ENCODE measurements at regions not wholly inside any gene's neighbourhood (a gene's known extent, or its start where the extent isn't known, plus 50 kb on each side); places are given as distances from the start of the nearest gene placed in this dataset.

DNA sequence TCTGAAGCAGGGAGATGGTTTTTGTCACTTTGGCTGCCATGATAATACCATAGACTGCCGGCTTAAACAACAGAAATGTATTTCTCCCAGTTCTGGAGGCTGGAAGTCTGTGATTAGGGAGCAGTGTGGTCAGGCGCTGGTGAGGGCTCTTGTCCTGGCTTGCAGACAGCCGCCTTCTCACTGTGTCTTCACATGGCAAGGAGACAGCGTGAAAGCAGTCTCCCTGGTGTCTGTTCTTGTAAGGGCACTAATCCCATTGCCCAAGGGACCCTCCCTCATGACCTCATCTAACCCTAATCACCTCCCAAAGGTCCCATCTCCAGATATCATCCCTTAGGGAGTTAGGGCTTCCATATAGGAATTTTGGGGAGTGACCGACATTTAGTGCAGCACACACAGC is 167.0 kb downstream of the ENGASE start:
- CTCF ChIA-PET: interaction anchor here (0.9 kb wide), 1 partner anchor 151 kb away, joined by 3 read pairs; no protein-coding TSS in a partner anchor
- H3K4me3 Mint-ChIP-seq: no peak overlapping the region
- H3K9me3 Mint-ChIP-seq: no peaks in the 10 kb centered on the region
- POLR2A ChIA-PET: no interaction called here
- intact Hi-C loops (cut with micrococcal nuclease): no loop called here
- ATAC-seq: no peak
- no peaks in the 10 kb centered on the region for H3K36me3 Mint-ChIP-seq (ENCODE audit: low read depth)
- DNase-seq: no peak
- TF ChIP-seq, protein P1, sequence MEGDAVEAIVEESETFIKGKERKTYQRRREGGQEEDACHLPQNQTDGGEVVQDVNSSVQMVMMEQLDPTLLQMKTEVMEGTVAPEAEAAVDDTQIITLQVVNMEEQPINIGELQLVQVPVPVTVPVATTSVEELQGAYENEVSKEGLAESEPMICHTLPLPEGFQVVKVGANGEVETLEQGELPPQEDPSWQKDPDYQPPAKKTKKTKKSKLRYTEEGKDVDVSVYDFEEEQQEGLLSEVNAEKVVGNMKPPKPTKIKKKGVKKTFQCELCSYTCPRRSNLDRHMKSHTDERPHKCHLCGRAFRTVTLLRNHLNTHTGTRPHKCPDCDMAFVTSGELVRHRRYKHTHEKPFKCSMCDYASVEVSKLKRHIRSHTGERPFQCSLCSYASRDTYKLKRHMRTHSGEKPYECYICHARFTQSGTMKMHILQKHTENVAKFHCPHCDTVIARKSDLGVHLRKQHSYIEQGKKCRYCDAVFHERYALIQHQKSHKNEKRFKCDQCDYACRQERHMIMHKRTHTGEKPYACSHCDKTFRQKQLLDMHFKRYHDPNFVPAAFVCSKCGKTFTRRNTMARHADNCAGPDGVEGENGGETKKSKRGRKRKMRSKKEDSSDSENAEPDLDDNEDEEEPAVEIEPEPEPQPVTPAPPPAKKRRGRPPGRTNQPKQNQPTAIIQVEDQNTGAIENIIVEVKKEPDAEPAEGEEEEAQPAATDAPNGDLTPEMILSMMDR (IDR thresholded peaks at IDR 0.05): no peak
- no peak overlapping the region for H3K27ac Mint-ChIP-seq
- no peaks in the 10 kb centered on the region for H3K27me3 Mint-ChIP-seq
- H3K4me1 Mint-ChIP-seq (ENCODE audit: low read depth): no peaks in the 10 kb centered on the region

DNA sequence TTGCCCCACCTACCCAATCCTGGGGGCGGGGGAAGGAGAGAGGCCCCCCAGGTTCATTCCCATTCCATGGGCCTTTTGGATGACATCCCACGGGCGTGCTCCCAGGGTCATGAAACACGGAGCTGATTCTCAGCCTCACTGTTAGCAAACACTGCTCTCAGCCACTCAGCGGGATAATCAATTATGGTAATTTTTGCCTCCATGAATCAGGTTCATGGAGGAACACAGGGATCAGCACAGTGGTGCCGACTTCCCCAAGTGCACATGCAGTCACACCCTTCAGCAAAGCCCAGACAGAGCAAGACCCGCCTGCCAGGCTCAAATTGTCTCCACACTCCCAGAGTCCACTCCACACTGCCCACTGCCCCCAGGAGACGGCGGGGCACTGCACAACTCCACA is 164.6 kb downstream of the ENGASE start:
- ATAC-seq: no peak
- CTCF ChIA-PET: no interaction called here
- Mint-ChIP-seq H3K36me3 (ENCODE audit: low read depth) (no peaks in the 10 kb centered on the region), H3K4me3 (no peak overlapping the region), H3K4me1 (ENCODE audit: low read depth) (no peaks in the 10 kb centered on the region), H3K9me3 (no peaks in the 10 kb centered on the region), H3K27ac (no peak overlapping the region), H3K27me3 (no peaks in the 10 kb centered on the region)
- TF ChIP-seq, protein P1 (IDR thresholded peaks at IDR 0.05): no peak
- POLR2A ChIA-PET: no interaction called here
- intact Hi-C loops (cut with micrococcal nuclease): no loop called here
- no peak for DNase-seq

DNA sequence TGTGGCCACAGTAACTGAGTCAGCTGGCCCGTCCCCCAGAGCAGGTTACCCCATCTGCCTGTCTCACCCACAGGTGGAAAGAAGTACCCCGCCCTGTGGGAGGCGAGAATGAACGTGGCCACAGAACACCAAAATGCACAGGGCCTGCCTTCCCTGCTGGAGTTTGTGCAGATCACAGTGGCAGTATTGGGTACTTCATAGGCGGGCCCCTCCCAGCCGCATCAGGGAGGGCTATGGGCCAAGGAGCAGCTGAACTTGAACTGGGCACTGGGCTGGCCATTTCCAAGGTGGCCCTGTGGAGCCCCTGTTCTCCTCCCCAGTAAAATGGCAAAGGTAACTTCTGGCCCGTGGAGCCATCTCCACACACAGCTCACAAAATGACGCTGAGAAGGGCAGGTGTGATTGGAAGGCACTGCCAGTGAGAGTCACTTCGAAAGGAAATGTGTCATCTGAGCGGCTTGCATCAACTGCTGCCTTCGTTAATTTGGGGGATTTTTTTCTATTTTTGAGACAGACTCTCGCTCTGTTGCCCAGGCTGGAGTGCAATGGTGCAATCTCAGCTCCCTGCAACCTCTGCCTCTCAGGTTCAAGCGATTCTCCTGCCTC is 162.9 kb downstream of the ENGASE start:
- no peak for ATAC-seq
- ChIA-PET CTCF (interaction anchor here (0.6 kb wide), 1 partner anchor 155 kb away, joined by 3 read pairs; no protein-coding TSS in a partner anchor), POLR2A (no interaction called here)

DNA sequence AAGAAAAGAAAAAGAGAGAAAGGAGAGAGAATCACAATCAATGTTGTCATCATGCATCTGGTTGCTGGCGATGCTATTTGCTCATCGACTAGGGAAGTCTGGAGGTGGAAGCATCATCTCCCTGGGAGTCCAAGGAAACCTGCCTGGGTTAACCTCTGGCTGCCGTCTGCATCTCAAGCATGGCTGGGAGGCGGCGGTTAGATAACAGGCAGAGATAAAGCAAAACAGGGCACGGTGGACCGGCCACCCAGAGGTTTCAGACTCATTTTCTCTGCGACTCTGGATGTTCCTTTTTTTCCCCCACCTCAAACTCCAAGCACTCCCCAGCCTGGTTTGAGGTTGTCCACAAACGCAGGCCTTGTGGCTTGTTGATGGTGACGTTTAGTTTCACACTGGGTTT is 161.2 kb downstream of the ENGASE start:
- Mint-ChIP-seq H3K4me3 (no peak overlapping the region), H3K4me1 (ENCODE audit: low read depth) (no peaks in the 10 kb centered on the region), H3K36me3 (ENCODE audit: low read depth) (no peaks in the 10 kb centered on the region), H3K27ac (no peak overlapping the region), H3K27me3 (peaks cover 2% of the 10 kb centered on the region), H3K9me3 (no peaks in the 10 kb centered on the region)
- ATAC-seq (no peak), DNase-seq (no peak)
- TF ChIP-seq, protein P1 (IDR thresholded peaks at IDR 0.05): no peak
- intact Hi-C loops (cut with micrococcal nuclease): no loop called here
- CTCF ChIA-PET: no interaction called here
- POLR2A ChIA-PET: no interaction called here

More for the DNA sequence above, 162.9 kb downstream of the ENGASE start:
- H3K4me3 Mint-ChIP-seq: no peak overlapping the region
- intact Hi-C loops (cut with micrococcal nuclease): no loop called here
- peaks cover 2% of the 10 kb centered on the region for H3K27me3 Mint-ChIP-seq
- DNase-seq: no peak
- H3K9me3 Mint-ChIP-seq: no peaks in the 10 kb centered on the region
- no peak overlapping the region for H3K27ac Mint-ChIP-seq
- TF ChIP-seq, protein P1 (IDR thresholded peaks at IDR 0.05): no peak
- H3K36me3 Mint-ChIP-seq (ENCODE audit: low read depth): no peaks in the 10 kb centered on the region
- H3K4me1 Mint-ChIP-seq (ENCODE audit: low read depth): no peaks in the 10 kb centered on the region

DNA sequence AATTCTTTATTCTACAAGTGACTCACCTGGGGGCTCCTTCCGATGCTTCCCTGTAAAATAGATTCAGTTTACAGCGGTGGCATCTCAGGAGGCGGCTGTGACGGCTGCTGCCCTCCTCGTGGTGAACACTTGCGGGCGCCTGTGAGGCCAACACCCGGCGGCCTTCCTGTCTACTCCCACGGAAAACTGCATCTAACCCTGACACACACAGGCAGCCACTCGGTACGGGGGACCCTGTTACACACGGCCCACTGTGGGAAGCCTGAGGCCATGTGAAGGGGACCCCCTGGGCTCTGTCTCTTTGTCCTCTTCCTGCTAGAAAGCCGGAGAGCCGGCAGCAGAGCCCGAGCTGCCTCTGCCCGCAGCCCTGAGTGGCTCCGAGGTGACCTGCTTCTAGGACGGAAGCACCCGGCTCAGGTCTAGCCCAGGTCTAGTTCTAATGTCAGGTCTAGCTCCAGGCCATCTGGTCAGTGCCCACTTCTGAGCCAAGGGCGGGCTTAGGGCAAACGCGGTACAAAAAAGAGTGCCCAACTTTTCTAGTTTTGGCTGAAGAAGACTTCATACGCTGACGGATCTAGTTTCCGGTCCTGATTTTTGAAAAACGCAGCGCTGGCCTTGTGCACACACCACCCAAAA is 159.4 kb downstream of the ENGASE start:
- no peaks in the 10 kb centered on the region for H3K36me3 Mint-ChIP-seq (ENCODE audit: low read depth)
- POLR2A ChIA-PET: no interaction called here
- CTCF ChIA-PET: no interaction called here
- H3K4me1 Mint-ChIP-seq (ENCODE audit: low read depth): no peaks in the 10 kb centered on the region
- no peaks in the 10 kb centered on the region for H3K9me3 Mint-ChIP-seq
- intact Hi-C loops (cut with micrococcal nuclease): no loop called here
- H3K27me3 Mint-ChIP-seq: peaks cover 2% of the 10 kb centered on the region
- no peak overlapping the region for H3K4me3 Mint-ChIP-seq
- TF ChIP-seq, protein P1 (IDR thresholded peaks at IDR 0.05): no peak
- ATAC-seq (no peak), DNase-seq (no peak)
- H3K27ac Mint-ChIP-seq: no peak overlapping the region
